NT2/D1 (cell line): ENCODE measurements at regions not wholly inside any gene's neighbourhood (a gene's known extent, or its start where the extent isn't known, plus 50 kb on each side); places are given as distances from the start of the nearest gene placed in this dataset.
"Not testable (repeated sequence)": the region's sequence is repeated elsewhere in the genome, so short reads cannot be mapped to it uniquely, and the experiment has no call there.

Experiments used
- SUZ12 ChIP-seq: IDR thresholded peaks from 2 replicates; pipeline ENCODE4 v1.6.1; 2011; ENCODE audit not compliant: insufficient read length, insufficient read depth; ENCODE audit errors: extremely low read depth
- YY1 ChIP-seq: IDR thresholded peaks from 2 replicates; pipeline ENCODE4 v1.6.1; 2011; ENCODE audit not compliant: insufficient read length, insufficient read depth

GRCh38 chr3:186435332-186435731, 73.3 kb upstream of the DGKG start:
- TF ChIP-seq YY1, SUZ12: not testable (repeated sequence)
